ENCODE measurements at regions not wholly inside any gene's neighbourhood (a gene's known extent, or its start where the extent isn't known, plus 50 kb on each side); places are given as distances from the start of the nearest gene placed in this dataset.
"Not testable (repeated sequence)": the region's sequence is repeated elsewhere in the genome, so short reads cannot be mapped to it uniquely, and the experiment has no call there.

- TF ChIP-seq, protein P1, sequence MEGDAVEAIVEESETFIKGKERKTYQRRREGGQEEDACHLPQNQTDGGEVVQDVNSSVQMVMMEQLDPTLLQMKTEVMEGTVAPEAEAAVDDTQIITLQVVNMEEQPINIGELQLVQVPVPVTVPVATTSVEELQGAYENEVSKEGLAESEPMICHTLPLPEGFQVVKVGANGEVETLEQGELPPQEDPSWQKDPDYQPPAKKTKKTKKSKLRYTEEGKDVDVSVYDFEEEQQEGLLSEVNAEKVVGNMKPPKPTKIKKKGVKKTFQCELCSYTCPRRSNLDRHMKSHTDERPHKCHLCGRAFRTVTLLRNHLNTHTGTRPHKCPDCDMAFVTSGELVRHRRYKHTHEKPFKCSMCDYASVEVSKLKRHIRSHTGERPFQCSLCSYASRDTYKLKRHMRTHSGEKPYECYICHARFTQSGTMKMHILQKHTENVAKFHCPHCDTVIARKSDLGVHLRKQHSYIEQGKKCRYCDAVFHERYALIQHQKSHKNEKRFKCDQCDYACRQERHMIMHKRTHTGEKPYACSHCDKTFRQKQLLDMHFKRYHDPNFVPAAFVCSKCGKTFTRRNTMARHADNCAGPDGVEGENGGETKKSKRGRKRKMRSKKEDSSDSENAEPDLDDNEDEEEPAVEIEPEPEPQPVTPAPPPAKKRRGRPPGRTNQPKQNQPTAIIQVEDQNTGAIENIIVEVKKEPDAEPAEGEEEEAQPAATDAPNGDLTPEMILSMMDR (IDR thresholded peaks at IDR 0.05; ENCODE audit: low read depth, low read length, missing control alignments) = no peak
- H3K4me3 ChIP-seq (replicated peaks; ENCODE audit: low read depth, low read length) = no peak overlapping the region
- DNase-seq (ENCODE audit: extremely low read depth, low read depth) = no peak
Measured at GRCh38 chr1:163588796-163589195, 267.0 kb downstream of the NUF2 start.

DNA sequence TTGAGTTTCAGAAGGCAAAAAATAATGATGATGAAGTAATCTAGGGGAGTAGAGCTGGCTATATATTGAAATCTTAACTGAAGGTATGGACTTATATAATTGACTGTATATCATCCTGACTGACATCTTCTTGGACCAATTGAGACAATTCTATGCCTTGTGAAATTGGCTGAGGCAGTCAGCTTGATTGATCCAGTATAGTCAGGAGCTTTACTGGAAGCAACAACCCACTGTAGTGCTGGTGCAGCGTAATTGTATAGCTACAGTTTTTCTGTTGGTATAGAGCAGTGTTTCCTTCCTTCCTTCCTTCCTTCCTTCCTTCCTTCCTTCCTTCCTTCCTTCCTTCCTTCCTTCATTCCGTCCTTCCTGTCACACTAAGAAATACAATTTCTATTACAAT lies 268.0 kb downstream of the NUF2 start:
- TF ChIP-seq, protein P1 (IDR thresholded peaks at IDR 0.05; ENCODE audit: low read depth, low read length, missing control alignments) = no peak
- DNase-seq (ENCODE audit: extremely low read depth, low read depth) = no peak
- H3K4me3 ChIP-seq (replicated peaks; ENCODE audit: low read depth, low read length) = no peak overlapping the region

DNA sequence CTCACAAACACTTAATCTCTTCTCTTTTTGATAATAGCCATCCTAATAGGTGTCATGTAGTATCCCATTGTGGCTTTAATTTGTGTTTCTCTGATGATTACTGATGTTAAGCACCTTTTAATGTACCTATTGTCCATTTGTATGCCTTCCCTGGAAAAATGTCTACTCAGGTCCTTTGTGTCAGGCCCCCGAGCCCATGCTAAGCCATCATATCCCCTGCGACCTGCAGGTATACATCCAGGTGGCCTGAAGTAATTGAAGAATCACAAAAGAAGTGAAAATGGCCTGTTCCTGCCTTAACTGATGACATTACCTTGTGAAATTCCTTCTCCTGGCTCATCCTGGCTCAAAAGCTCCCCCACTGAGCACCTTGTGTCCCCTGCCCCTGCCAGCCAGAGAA lies 269.4 kb downstream of the NUF2 start:
- DNase-seq (ENCODE audit: extremely low read depth, low read depth); H3K4me3 ChIP-seq (replicated peaks; ENCODE audit: low read depth, low read length): not testable (repeated sequence)

- not testable (repeated sequence) for H3K4me3 ChIP-seq (replicated peaks; ENCODE audit: low read depth, low read length); DNase-seq (ENCODE audit: extremely low read depth, low read depth)
Measured at GRCh38 chr1:163592623-163593022, 270.9 kb downstream of the NUF2 start.

GRCh38 chr1:163596106-163596505 lies 274.4 kb downstream of the NUF2 start:
- DNase-seq (ENCODE audit: extremely low read depth, low read depth); H3K4me3 ChIP-seq (replicated peaks; ENCODE audit: low read depth, low read length): not testable (repeated sequence)

DNA sequence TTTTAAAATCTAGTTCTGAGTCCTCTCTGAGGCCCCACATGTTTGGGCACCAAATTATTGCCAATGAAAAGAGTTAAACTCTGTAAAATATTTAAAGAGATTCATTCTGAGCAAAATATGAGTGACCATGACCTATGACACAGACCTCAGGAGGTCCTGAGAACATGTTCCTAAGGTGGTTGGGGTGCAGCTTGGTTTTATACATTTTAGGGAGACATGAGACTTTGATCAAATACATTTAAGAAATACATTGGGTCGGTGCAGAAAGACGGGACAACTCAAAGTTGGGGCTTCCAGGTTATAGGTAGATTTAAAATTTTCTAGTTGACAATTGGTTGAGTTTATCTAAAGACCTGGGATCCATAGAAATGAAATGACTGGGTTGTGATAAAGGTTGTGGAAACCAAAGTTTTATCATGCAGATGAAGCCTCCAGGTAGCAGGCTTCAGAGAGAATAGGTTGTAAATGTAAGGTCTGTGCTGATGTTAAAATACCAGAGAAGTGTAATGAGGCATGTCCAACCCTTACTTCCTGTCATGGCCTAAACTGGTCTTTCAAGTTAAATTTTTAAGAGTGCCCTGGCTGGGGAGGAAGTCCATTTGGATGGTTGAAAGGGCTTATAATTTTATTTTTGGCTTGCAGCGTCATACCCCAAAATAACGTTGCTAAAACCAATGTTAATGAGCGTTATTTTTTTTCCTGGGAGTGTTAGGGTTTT lies 274.9 kb downstream of the NUF2 start:
- TF ChIP-seq, protein P1 (IDR thresholded peaks at IDR 0.05; ENCODE audit: low read depth, low read length, missing control alignments) = no peak
- H3K4me3 ChIP-seq (replicated peaks; ENCODE audit: low read depth, low read length) = no peak overlapping the region
- DNase-seq (ENCODE audit: extremely low read depth, low read depth) = no peak

DNA sequence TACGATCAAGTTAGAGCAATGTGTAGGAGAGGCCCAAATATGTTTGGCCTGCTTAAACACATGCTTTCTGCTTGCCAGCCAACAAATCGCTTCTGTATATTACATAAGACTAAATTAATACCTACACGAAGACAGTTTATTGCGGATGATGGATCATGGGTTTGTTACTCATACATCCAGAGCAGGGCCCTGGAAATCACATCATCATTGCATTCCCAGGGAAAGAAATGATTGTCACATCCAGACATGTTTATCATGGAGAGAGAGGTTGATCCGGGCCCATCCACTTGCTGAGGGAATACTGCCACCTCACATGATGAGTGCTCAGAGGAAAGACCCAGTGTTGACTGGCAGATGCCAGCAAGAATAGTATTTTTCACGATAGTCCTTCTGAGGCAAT lies 282.6 kb downstream of the NUF2 start:
- H3K4me3 ChIP-seq (replicated peaks; ENCODE audit: low read depth, low read length) = no peak overlapping the region
- TF ChIP-seq, protein P1 (IDR thresholded peaks at IDR 0.05; ENCODE audit: low read depth, low read length, missing control alignments) = no peak
- DNase-seq (ENCODE audit: extremely low read depth, low read depth) = no peak

DNA sequence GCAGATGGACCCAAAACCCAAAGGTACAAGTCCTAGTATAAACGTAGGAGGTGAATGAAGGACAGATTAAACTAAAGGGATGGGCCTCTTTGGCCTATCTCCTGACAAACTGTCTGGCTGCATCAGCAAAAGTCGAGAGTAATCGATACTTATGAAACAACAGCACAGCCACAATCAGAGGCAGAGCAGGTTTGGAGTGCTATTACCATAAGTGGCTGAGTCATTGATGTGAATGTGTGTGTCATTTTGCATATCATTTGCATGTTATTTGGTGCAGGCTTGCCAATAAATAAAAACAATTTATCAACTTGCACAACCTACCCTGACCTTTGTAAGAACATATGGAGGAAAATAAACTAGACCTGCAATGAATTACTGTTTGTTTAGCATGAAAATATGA lies 283.1 kb downstream of the NUF2 start:
- no peak for DNase-seq (ENCODE audit: extremely low read depth, low read depth)
- TF ChIP-seq, protein P1 (IDR thresholded peaks at IDR 0.05; ENCODE audit: low read depth, low read length, missing control alignments) = no peak
- no peak overlapping the region for H3K4me3 ChIP-seq (replicated peaks; ENCODE audit: low read depth, low read length)
